IMR-90 (cell line): ENCODE measurements at regions not wholly inside any gene's neighbourhood (a gene's known extent, or its start where the extent isn't known, plus 50 kb on each side); places are given as distances from the start of the nearest gene placed in this dataset.

ENCODE experiments used
- ATAC-seq: fragments of 200-7000 bp; cut with Tn5 transposase; 2 replicates; pipeline ENCODE4 v1.9.1; 2020; ENCODE audit warnings: low read depth, mild to moderate bottlenecking, moderate library complexity
- BruUV-seq: library from RNA; stranded (reverse); fragments of 400-500 nt; replicated peaks from 2 replicates; lab custom pipeline; 2021; lab: Mats Ljungman, UMichigan
- CTCF ChIA-PET: fragments of 300-600 bp; formaldehyde crosslinking; extraction: SDS; loops from one replicate; lab custom pipeline; 2021; ENCODE audit warnings: antibody characterized with exemption; lab: Yijun Ruan, JAX
- POLR2A ChIA-PET: fragments of 300-600 bp; sonication (Branson Sonifier 250); formaldehyde crosslinking; loops from one replicate; lab custom pipeline; 2022; ENCODE audit warnings: antibody characterized with exemption; ENCODE audit not compliant: unreplicated experiment; lab: Charles Lee
- DNase-seq: peaks from one replicate; pipeline ENCODE4 v3.0.0; 2013
- H2AFZ ChIP-seq: replicated peaks from 2 replicates; pipeline ENCODE3; 2013; ENCODE audit warnings: low read length, mild to moderate bottlenecking; ENCODE audit not compliant: poor library complexity
- H2AK5ac ChIP-seq: 2 replicates; pipeline ENCODE4 v1.6.1; 2013; ENCODE audit warnings: low read depth, low read length, inconsistent platforms
- H2AK9ac ChIP-seq: replicated peaks from 2 replicates; pipeline ENCODE3; 2013; ENCODE audit warnings: mild to moderate bottlenecking, low read depth, low read length, moderate library complexity; ENCODE audit not compliant: poor library complexity
- H2BK120ac ChIP-seq: 2 replicates; pipeline ENCODE4 v1.6.1; 2013; ENCODE audit warnings: low read depth, low read length, inconsistent platforms
- H2BK15ac ChIP-seq: 3 replicates; pipeline ENCODE4 v1.6.1; 2013; ENCODE audit warnings: low read depth, low read length, inconsistent platforms
- H2BK20ac ChIP-seq: 2 replicates; pipeline ENCODE4 v1.6.1; 2013; ENCODE audit warnings: low read depth, mild to moderate bottlenecking, inconsistent platforms, low read length, moderate library complexity
- H2BK5ac ChIP-seq: 2 replicates; pipeline ENCODE4 v1.6.1; 2013; ENCODE audit warnings: mild to moderate bottlenecking, low read depth, low read length, inconsistent platforms; ENCODE audit not compliant: poor library complexity, severe bottlenecking
- H3K14ac ChIP-seq: replicated peaks from 2 replicates; pipeline ENCODE4 v1.6.1; 2013; ENCODE audit warnings: low read depth, low read length, inconsistent platforms
- H3K18ac ChIP-seq: 2 replicates; pipeline ENCODE4 v1.6.1; 2013; ENCODE audit warnings: low read depth, low read length, control low read depth
- H3K23ac ChIP-seq: 2 replicates; pipeline ENCODE4 v1.6.1; 2013; ENCODE audit warnings: low read depth, low read length, inconsistent platforms
- H3K27ac ChIP-seq: 2 replicates; pipeline ENCODE4 v1.5.1; 2013; ENCODE audit warnings: mild to moderate bottlenecking, control low read depth, low read length; ENCODE audit not compliant: insufficient read depth
- H3K27me3 ChIP-seq: 2 replicates; pipeline ENCODE4 v1.6.1; 2013; ENCODE audit warnings: low read length; ENCODE audit not compliant: control insufficient read depth, insufficient read depth
- H3K36me3 ChIP-seq: 2 replicates; pipeline ENCODE4 v1.6.1; 2013; ENCODE audit warnings: low read length, mixed read lengths; ENCODE audit not compliant: control insufficient read depth, insufficient read depth
- H3K4ac ChIP-seq: 2 replicates; pipeline ENCODE4 v1.6.1; 2013; ENCODE audit warnings: low read depth, low read length, inconsistent platforms
- H3K4me1 ChIP-seq: 2 replicates; pipeline ENCODE4 v1.6.1; 2013; ENCODE audit warnings: low read length, mixed read lengths; ENCODE audit not compliant: control insufficient read depth, insufficient read depth
- H3K4me2 ChIP-seq: 2 replicates; pipeline ENCODE4 v1.6.1; 2013; ENCODE audit warnings: low read depth, mild to moderate bottlenecking, control low read depth, low read length, moderate library complexity
- H3K4me3 ChIP-seq: 2 replicates; pipeline ENCODE4 v1.5.1; 2013; ENCODE audit warnings: low read depth, mild to moderate bottlenecking, control low read depth, low read length, moderate library complexity; ENCODE audit not compliant: insufficient read depth
- H3K56ac ChIP-seq: 2 replicates; pipeline ENCODE4 v1.6.1; 2013; ENCODE audit warnings: low read length, inconsistent platforms; ENCODE audit not compliant: insufficient read depth; ENCODE audit errors: extremely low read depth
- H3K79me1 ChIP-seq, 2 experiments: 2 replicates each; pipeline ENCODE4 v1.6.1; 2013; ENCODE audit warnings: low read length in 2 of 2, inconsistent platforms in 1 of 2, low read depth in 1 of 2
- H3K9ac ChIP-seq: 2 replicates; pipeline ENCODE4 v1.6.1; 2013; ENCODE audit warnings: low read depth, low read length, control low read depth
- H3K9me1 ChIP-seq: 2 replicates; pipeline ENCODE4 v1.6.1; 2013; ENCODE audit warnings: low read length, inconsistent platforms; ENCODE audit not compliant: insufficient read depth
- H3K9me3 ChIP-seq: 2 replicates; pipeline ENCODE4 v1.6.1; 2013; ENCODE audit warnings: low read length; ENCODE audit not compliant: control insufficient read depth, insufficient read depth
- H4K20me1 ChIP-seq: 2 replicates; pipeline ENCODE4 v1.6.1; 2013; ENCODE audit warnings: low read length, inconsistent platforms; ENCODE audit not compliant: insufficient read depth
- H4K5ac ChIP-seq: 2 replicates; pipeline ENCODE4 v1.6.1; 2013; ENCODE audit warnings: mild to moderate bottlenecking, low read depth, low read length, control low read depth
- H4K8ac ChIP-seq, 2 experiments: 2 replicates each; pipeline ENCODE4 v1.6.1; 2013; ENCODE audit warnings: low read depth in 2 of 2, low read length in 2 of 2, control low read depth in 1 of 2, inconsistent platforms in 1 of 2
- H4K91ac ChIP-seq: 2 replicates; pipeline ENCODE4 v1.6.1; 2013; ENCODE audit warnings: low read depth, low read length, inconsistent platforms; ENCODE audit not compliant: insufficient read depth
- CEBPB ChIP-seq: IDR thresholded peaks from 2 replicates; pipeline ENCODE4 v1.6.1; 2012; ENCODE audit warnings: low read depth, low read length, improper control_type of control experiment
- FOS ChIP-seq: fragments of 150-350 bp; IDR thresholded peaks from 2 replicates; pipeline ENCODE4 v1.6.1; 2016; ENCODE audit warnings: low read depth, low read length
- MAFK ChIP-seq: IDR thresholded peaks from 2 replicates; pipeline ENCODE4 v1.6.1; 2012; ENCODE audit warnings: low read depth, low read length, improper control_type of control experiment
- MAZ ChIP-seq: IDR thresholded peaks from 2 replicates; pipeline ENCODE4 v1.6.1; 2012; ENCODE audit warnings: low read depth, mild to moderate bottlenecking, low read length, improper control_type of control experiment, moderate library complexity, borderline replicate concordance
- MXI1 ChIP-seq: IDR thresholded peaks from 2 replicates; pipeline ENCODE4 v1.6.1; 2012; ENCODE audit warnings: low read depth, mild to moderate bottlenecking, low read length, moderate library complexity, borderline replicate concordance
- NFE2L2 ChIP-seq: fragments of 150-350 bp; IDR thresholded peaks from 2 replicates; pipeline ENCODE4 v1.6.1; 2016; ENCODE audit warnings: low read depth, mild to moderate bottlenecking, low read length
- POLR2A ChIP-seq: IDR thresholded peaks from 2 replicates; pipeline ENCODE4 v1.6.1; 2012; ENCODE audit warnings: mild to moderate bottlenecking, low read depth, low read length
- RAD21 ChIP-seq: IDR thresholded peaks from 2 replicates; pipeline ENCODE4 v1.6.1; 2012; ENCODE audit warnings: low read length, improper control_type of control experiment
- RCOR1 ChIP-seq: IDR thresholded peaks from 2 replicates; pipeline ENCODE4 v1.6.1; 2012; ENCODE audit warnings: mild to moderate bottlenecking, low read length, improper control_type of control experiment; ENCODE audit not compliant: insufficient replicate concordance
- SMC3 ChIP-seq: fragments of 150-350 bp; IDR thresholded peaks from 2 replicates; pipeline ENCODE4 v1.6.1; 2016; ENCODE audit warnings: low read depth, mild to moderate bottlenecking, antibody characterized with exemption, low read length, moderate library complexity
- WGBS, 2 experiments: methylation state at CpG; one replicate each; pipeline versions ENCODE4 v1.1.5 to v1.1.7; 2013; ENCODE audit warnings: missing lambda C conversion rate in 2 of 2; ENCODE audit not compliant: insufficient read length in 1 of 2; ENCODE audit errors: extremely low coverage in 2 of 2; 5-methylcytosine and 5-hydroxymethylcytosine counted together
- dilution Hi-C: fragments of 300-500 bp; cut with HindIII; formaldehyde crosslinking; loops from one replicate; pipeline ENCODE4 v1.14.3; 2018; ENCODE audit warnings: low sequenced_read_pairs; ENCODE audit not compliant: unreplicated experiment
- in situ Hi-C: fragments of 300-500 bp; cut with MboI; formaldehyde crosslinking; loops from 3 replicates; pipeline ENCODE4 v1.14.3; 2019; ENCODE audit warnings: low sequenced_read_pairs, inconsistent platforms, mixed read lengths
- intact Hi-C: fragments of 100-400 bp; cut with micrococcal nuclease; formaldehyde crosslinking; loops from 2 replicates; pipeline ENCODE4 v1.10.0; 2022
- TF ChIP-seq, protein P1 (sequence below): conservative IDR thresholded peaks from 2 replicates; pipeline ENCODE4 v1.5.1; 2012; ENCODE audit warnings: mild to moderate bottlenecking, low read depth, low read length, improper control_type of control experiment
- TF ChIP-seq, protein P2 (sequence below): fragments of 150-350 bp; IDR thresholded peaks from 2 replicates; pipeline ENCODE4 v1.6.1; 2017; ENCODE audit warnings: mild to moderate bottlenecking, antibody characterized with exemption, low read length, low read depth
- TF ChIP-seq, protein P3 (sequence below): fragments of 150-350 bp; IDR thresholded peaks from 2 replicates; pipeline ENCODE4 v1.6.1; 2016; ENCODE audit warnings: low read depth, mild to moderate bottlenecking, low read length, moderate library complexity, borderline replicate concordance

DNA sequence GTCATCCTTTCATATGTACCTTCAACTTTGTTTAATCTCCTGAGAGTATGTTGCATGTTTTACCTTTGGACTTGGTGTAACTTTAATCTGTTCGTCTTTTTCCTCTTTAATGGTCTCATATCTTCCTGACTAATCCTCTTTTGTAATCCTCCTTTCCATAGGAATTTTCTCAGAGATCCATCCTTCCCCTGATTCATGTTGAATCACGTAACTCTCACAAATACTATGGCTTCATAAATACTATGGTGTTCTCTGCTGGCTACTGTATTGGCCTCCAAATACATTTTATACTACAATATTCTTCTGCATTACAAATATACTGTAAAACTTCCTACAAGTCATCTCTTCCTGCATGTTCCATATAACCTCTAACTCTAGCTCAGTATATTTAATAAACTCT lies 317.7 kb upstream of the ADGRB3 start:
- H3K36me3 ChIP-seq = no peaks in the 10 kb centered on the region
- WGBS, 2 experiments = no CpG with 5 or more reads among the region's 2 CpGs
- no peak overlapping the region for H2BK5ac ChIP-seq
- H4K91ac ChIP-seq = no peak overlapping the region
- no peaks in the 10 kb centered on the region for H3K4me1 ChIP-seq
- no peak overlapping the region for H3K4ac ChIP-seq
- intact Hi-C loops = no loop called here
- no peaks in the 10 kb centered on the region for H3K79me1 ChIP-seq
- H2AFZ ChIP-seq = no peak overlapping the region
- no TSS peak for BruUV-seq
- H2AK9ac ChIP-seq = no peak overlapping the region
- no peak overlapping the region for H3K4me3 ChIP-seq
- H4K5ac ChIP-seq = no peak overlapping the region
- no peak overlapping the region for H3K9ac ChIP-seq
- H3K56ac ChIP-seq = no peak overlapping the region
- no peak overlapping the region for H2BK20ac ChIP-seq
- no peak overlapping the region for H3K4me2 ChIP-seq
- H3K9me1 ChIP-seq = no peaks in the 10 kb centered on the region
- CTCF ChIA-PET = no interaction called here
- ATAC-seq (no peak), DNase-seq (no peak)
- in situ Hi-C loops = no loop called here
- TF ChIP-seq RAD21 (no peak), CEBPB (no peak), MAFK (no peak), NFE2L2 (no peak), POLR2A (no peak), FOS (no peak), MXI1 (no peak), MAZ (no peak), RCOR1 (no peak), SMC3 (no peak)
- TF ChIP-seq, protein P1, sequence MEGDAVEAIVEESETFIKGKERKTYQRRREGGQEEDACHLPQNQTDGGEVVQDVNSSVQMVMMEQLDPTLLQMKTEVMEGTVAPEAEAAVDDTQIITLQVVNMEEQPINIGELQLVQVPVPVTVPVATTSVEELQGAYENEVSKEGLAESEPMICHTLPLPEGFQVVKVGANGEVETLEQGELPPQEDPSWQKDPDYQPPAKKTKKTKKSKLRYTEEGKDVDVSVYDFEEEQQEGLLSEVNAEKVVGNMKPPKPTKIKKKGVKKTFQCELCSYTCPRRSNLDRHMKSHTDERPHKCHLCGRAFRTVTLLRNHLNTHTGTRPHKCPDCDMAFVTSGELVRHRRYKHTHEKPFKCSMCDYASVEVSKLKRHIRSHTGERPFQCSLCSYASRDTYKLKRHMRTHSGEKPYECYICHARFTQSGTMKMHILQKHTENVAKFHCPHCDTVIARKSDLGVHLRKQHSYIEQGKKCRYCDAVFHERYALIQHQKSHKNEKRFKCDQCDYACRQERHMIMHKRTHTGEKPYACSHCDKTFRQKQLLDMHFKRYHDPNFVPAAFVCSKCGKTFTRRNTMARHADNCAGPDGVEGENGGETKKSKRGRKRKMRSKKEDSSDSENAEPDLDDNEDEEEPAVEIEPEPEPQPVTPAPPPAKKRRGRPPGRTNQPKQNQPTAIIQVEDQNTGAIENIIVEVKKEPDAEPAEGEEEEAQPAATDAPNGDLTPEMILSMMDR = no peak
- TF ChIP-seq, protein P2, sequence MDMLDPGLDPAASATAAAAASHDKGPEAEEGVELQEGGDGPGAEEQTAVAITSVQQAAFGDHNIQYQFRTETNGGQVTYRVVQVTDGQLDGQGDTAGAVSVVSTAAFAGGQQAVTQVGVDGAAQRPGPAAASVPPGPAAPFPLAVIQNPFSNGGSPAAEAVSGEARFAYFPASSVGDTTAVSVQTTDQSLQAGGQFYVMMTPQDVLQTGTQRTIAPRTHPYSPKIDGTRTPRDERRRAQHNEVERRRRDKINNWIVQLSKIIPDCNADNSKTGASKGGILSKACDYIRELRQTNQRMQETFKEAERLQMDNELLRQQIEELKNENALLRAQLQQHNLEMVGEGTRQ = no peak
- TF ChIP-seq, protein P3, sequence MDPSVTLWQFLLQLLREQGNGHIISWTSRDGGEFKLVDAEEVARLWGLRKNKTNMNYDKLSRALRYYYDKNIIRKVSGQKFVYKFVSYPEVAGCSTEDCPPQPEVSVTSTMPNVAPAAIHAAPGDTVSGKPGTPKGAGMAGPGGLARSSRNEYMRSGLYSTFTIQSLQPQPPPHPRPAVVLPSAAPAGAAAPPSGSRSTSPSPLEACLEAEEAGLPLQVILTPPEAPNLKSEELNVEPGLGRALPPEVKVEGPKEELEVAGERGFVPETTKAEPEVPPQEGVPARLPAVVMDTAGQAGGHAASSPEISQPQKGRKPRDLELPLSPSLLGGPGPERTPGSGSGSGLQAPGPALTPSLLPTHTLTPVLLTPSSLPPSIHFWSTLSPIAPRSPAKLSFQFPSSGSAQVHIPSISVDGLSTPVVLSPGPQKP = no peak
- no peak overlapping the region for H3K14ac ChIP-seq
- H4K20me1 ChIP-seq = no peaks in the 10 kb centered on the region
- H2AK5ac ChIP-seq = no peak overlapping the region
- H3K23ac ChIP-seq = no peak overlapping the region
- no peak overlapping the region for H2BK15ac ChIP-seq
- H3K9me3 ChIP-seq = no peaks in the 10 kb centered on the region
- no peaks in the 10 kb centered on the region for H3K27me3 ChIP-seq
- dilution Hi-C loops = no loop called here
- no peak overlapping the region for H3K18ac ChIP-seq
- no peak overlapping the region for H2BK120ac ChIP-seq
- POLR2A ChIA-PET = no interaction called here
- no peak overlapping the region for H4K8ac ChIP-seq
- H3K27ac ChIP-seq = no peak overlapping the region
